Kidney epithelial cell (primary cell): ENCODE measurements at regions not wholly inside any gene's neighbourhood (a gene's known extent, or its start where the extent isn't known, plus 50 kb on each side); places are given as distances from the start of the nearest gene placed in this dataset.

Experiments
- DNase-seq: peaks from one replicate; pipeline ENCODE4 v3.0.0-alpha.2; 2010; ENCODE audit warnings: low read depth
- H3K27me3 ChIP-seq: 2 replicates; pipeline ENCODE4 v1.6.0; 2011; ENCODE audit warnings: low read length; ENCODE audit not compliant: control insufficient read depth, insufficient read depth
- H3K36me3 ChIP-seq: 2 replicates; pipeline ENCODE4 v1.5.1; 2011; ENCODE audit warnings: low read length; ENCODE audit not compliant: control insufficient read depth, insufficient read depth
- H3K4me3 ChIP-seq: 2 replicates; pipeline ENCODE4 v1.5.1; 2011; ENCODE audit warnings: low read depth, mild to moderate bottlenecking, control low read depth, low read length
- TF ChIP-seq, protein P1 (sequence below): IDR thresholded peaks from 2 replicates; pipeline ENCODE4 v1.5.1; 2011; ENCODE audit warnings: mild to moderate bottlenecking, moderate library complexity, low read length, control low read depth, inconsistent platforms; ENCODE audit not compliant: insufficient read depth, poor library complexity, severe bottlenecking

DNA sequence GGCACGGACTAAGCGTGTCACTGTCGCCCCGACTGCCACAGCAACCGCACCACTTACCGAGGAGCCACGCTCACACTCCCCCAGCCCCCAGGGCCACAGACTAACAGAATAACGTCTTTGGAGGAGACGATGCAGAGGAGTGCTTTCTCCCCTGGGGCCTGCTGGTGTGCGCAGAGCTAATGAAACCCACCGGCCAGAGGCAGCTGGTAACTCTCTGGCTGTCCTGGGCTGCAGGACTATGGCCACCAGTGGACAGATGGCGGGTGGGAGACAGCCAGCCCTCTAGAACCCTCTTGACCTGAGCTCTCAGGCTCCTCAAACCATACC lies 228.0 kb downstream of the DLL1 start:
- TF ChIP-seq, protein P1, sequence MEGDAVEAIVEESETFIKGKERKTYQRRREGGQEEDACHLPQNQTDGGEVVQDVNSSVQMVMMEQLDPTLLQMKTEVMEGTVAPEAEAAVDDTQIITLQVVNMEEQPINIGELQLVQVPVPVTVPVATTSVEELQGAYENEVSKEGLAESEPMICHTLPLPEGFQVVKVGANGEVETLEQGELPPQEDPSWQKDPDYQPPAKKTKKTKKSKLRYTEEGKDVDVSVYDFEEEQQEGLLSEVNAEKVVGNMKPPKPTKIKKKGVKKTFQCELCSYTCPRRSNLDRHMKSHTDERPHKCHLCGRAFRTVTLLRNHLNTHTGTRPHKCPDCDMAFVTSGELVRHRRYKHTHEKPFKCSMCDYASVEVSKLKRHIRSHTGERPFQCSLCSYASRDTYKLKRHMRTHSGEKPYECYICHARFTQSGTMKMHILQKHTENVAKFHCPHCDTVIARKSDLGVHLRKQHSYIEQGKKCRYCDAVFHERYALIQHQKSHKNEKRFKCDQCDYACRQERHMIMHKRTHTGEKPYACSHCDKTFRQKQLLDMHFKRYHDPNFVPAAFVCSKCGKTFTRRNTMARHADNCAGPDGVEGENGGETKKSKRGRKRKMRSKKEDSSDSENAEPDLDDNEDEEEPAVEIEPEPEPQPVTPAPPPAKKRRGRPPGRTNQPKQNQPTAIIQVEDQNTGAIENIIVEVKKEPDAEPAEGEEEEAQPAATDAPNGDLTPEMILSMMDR, result no peak
- Histone ChIP-seq H3K36me3 (no peaks in the 10 kb centered on the region), H3K27me3 (peaks cover 10% of the 10 kb centered on the region), H3K4me3 (no peak overlapping the region)
- no peak for DNase-seq

DNA sequence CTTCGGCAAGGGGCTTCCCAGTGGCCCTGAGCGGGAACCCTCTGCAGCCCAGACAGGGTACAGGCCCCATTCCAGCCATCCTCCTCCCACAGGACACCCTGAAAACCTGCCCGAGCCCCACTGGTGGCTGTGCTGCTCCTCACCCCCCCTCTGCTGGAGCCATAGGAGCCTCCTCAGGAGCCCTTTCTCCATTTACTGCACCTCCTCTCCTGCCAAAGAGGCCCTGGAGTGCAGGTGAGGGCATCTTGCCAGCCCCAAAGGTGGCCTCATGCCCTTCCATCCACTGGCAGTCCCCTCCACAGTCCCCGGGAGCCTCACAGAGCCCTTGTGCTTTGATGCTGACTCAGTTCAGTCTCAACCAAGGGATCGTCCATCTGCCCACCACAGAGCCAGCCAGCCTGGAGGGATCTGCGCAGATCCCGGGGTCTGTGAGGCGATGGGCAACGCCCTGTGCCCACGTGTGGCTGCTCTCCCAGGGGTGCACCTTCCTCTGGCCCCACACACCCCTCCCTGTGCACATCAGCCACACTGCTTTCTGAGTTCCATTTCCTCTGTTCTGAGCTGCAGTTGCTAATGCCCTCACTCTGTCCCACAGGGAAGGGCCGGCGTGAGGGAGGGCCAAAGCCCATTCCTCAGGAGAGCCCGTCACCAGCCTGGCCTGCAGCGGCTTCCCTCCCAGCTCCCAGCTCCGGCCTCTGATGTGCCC lies 228.5 kb downstream of the DLL1 start:
- Histone ChIP-seq H3K27me3 (peaks cover 7% of the 10 kb centered on the region), H3K4me3 (no peak overlapping the region), H3K36me3 (no peaks in the 10 kb centered on the region)
- no peak for DNase-seq
- TF ChIP-seq, protein P1, result no peak

DNA sequence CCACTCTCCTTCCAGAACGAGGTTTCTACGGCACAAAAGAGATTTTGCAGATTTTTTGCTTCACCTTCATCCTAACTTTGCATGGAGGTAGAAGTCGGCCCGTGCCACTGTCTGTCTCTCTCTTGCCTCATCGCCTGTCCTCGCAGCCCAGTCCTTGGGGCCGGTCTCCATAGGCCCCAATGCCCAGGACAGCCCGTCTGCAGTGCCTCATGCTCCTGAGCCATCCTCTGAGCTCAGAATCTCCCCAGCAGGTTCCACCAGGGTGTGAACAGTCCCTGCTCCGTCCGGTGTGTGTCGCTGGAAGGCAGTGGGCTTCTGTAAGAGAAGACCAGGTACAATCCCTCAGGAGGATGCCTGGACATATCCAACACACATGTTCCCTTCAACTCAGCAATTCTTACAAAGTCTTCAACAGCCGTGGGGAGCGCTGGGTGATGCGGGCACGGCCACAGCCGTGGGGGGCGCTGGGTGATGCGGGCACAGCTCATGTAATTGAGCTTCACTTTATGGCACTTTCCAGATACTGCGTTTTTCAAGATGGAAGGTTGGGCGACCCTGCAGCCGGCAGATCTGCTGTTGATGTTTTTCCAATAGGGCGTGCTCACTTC lies 231.9 kb downstream of the DLL1 start:
- TF ChIP-seq, protein P1, result no peak
- no peak overlapping the region for H3K4me3 ChIP-seq
- no peak for DNase-seq
- H3K27me3 ChIP-seq, result no peaks in the 10 kb centered on the region
- H3K36me3 ChIP-seq, result no peaks in the 10 kb centered on the region

DNA sequence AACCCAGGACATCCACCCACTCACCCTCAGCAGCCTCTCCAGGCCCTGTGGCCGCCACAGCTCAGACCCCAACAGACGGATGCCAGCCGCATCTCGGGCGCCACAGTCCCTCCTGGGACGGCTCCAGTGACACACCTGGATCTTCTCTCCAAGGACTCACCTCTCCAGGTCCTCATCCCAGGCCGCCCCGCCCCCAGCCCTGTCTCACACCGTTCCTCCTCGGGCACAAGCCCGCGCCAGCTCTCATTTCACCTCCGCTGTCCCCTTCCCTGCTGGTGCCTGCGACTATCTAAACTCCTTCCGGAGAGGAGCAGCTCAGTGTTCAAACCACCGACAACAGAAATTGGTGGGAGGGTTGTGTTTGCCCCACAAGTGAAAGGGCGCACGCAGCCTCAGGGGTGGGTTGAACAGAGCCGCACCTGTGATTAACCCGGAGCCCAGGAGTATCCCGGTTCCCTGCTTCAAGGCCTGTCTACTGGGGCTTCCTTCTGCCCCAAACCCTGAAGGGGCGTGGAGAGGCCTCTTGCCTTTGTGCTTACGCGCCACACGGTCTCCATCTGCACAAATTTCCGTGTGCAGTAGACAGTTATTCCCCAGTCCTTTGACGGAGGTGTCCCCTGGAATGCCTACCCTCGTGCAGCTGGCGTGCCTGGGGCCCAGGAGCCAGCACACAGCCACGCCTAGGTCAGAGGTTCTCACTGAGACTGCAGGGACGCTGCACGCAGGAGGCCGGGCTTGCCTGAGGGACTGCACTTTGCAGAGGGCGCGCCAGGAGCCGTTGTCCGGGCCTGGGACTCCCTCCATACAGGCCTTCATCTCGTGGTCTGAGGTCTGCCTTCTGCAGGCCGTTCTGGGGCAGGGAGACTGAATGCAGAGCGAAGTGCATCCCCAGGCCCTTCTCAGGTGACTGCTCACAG lies 232.7 kb downstream of the DLL1 start:
- H3K4me3 ChIP-seq, result no peak overlapping the region
- TF ChIP-seq, protein P1, result no peak
- no peaks in the 10 kb centered on the region for H3K27me3 ChIP-seq
- DNase-seq, result no peak
- no peaks in the 10 kb centered on the region for H3K36me3 ChIP-seq

DNA sequence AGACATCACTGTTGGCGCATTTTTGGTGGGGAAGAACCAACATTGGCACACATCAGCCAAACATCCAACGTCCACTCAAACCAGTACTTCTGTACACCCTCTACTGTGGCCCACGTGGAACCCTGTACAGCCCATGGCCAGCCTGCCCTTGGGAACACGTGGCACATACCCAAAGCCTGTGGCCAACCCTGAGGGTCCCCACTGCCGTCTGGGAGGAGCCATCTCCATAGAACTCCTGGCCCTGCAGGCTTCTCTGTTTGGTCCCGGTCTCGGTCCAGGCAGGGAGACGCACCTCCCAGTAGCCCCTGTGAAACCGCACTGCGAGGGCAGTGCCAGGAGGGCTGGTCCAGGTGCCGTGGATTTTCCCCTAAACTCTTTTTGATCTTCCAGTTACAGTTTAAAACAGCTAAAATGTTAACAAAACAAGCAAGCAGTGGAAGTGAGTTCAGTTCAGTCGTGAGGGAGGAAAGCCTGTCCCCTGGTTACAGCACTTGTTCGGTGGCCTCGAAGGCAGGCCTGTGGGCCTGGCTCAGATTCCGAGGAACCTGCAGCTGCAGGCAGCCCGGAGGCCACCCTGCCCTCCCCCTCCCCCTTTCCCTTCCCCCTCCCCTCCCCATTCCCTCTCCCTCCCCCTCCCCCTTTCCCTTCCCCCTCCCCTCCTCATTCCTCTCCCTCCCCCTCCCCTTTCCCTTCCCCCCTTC lies 233.7 kb downstream of the DLL1 start:
- Histone ChIP-seq H3K4me3 (no peak overlapping the region), H3K27me3 (no peaks in the 10 kb centered on the region), H3K36me3 (no peaks in the 10 kb centered on the region)
- no peak for DNase-seq
- TF ChIP-seq, protein P1, result no peak
